ENCODE measurements at regions not wholly inside any gene's neighbourhood (a gene's known extent, or its start where the extent isn't known, plus 50 kb on each side); places are given as distances from the start of the nearest gene placed in this dataset.

DNA sequence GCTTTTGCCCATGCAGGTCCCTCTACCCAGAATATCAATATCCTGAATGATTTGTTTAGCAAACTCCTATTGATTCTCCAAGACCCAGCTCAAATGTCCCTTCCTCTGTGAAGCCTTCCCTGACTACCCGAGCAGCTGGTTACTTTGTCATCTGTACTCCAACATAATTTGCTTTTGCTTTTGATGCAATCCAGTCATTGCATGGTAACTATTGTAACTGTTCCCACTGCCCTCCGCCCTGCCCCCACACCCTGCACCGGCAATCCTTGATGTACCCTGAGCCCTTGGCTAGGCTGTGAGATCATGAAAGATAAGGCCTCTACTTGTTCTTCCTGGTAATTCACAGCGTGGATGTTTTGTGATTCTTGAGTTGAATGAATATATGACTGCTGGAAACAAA, 119.9 kb upstream of the BOD1 start:
- Histone ChIP-seq H2BK120ac (ENCODE audit: low read depth, low read length) (no peak overlapping the region), H3K79me1 (ENCODE audit: low read depth in 1 of 2, low read length in 2 of 2) (no peaks in the 10 kb centered on the region), H3K14ac (replicated peaks; ENCODE audit: low read depth, low read length) (no peak overlapping the region), H3K4me2 (ENCODE audit: low read depth, low read length) (no peak overlapping the region), H3K56ac (ENCODE audit: extremely low read depth, insufficient read depth, low read length) (no peak overlapping the region), H4K91ac (ENCODE audit: insufficient read depth, low read depth, low read length) (no peak overlapping the region), H3K36me3 (ENCODE audit: control insufficient read depth, insufficient read depth, low read length) (no peaks in the 10 kb centered on the region), H2AK5ac (ENCODE audit: low read depth, low read length) (no peak overlapping the region), H3K9me3 (ENCODE audit: control insufficient read depth, insufficient read depth, low read length) (no peaks in the 10 kb centered on the region), H2BK5ac (ENCODE audit: low read depth, low read length, poor library complexity, severe bottlenecking) (no peak overlapping the region), H3K4me1 (ENCODE audit: control insufficient read depth, insufficient read depth, low read length) (no peaks in the 10 kb centered on the region), H2BK20ac (ENCODE audit: low read depth, low read length) (no peak overlapping the region), H4K8ac (ENCODE audit: low read depth in 2 of 2, low read length in 2 of 2) (no peak overlapping the region), H2AK9ac (replicated peaks; ENCODE audit: low read depth, low read length, poor library complexity) (no peak overlapping the region), H3K4me3 (ENCODE audit: insufficient read depth, low read depth, low read length) (no peak overlapping the region), H3K23ac (ENCODE audit: low read depth, low read length) (no peak overlapping the region), H2BK15ac (ENCODE audit: low read depth, low read length) (no peak overlapping the region), H3K27me3 (ENCODE audit: control insufficient read depth, insufficient read depth, low read length) (peaks cover 9% of the 10 kb centered on the region), H3K9me1 (ENCODE audit: insufficient read depth, low read length) (no peaks in the 10 kb centered on the region), H3K27ac (ENCODE audit: insufficient read depth, low read length) (no peak overlapping the region), H4K5ac (ENCODE audit: low read depth, low read length) (no peak overlapping the region), H3K18ac (ENCODE audit: low read depth, low read length) (no peak overlapping the region), H2AFZ (replicated peaks; ENCODE audit: low read length, poor library complexity) (no peak overlapping the region), H4K20me1 (ENCODE audit: insufficient read depth, low read length) (no peaks in the 10 kb centered on the region), H3K9ac (ENCODE audit: low read depth, low read length) (no peak overlapping the region), H3K4ac (ENCODE audit: low read depth, low read length) (no peak overlapping the region)
- ATAC-seq (ENCODE audit: low read depth) (no peak), DNase-seq (no peak)
- BruUV-seq (replicated peaks) = no TSS peak
- in situ Hi-C loops (cut with MboI; ENCODE audit: low sequenced_read_pairs) = no loop called here
- TF ChIP-seq MAZ (IDR thresholded peaks at IDR 0.05; ENCODE audit: borderline replicate concordance, low read depth, low read length) (no peak), SMC3 (IDR thresholded peaks at IDR 0.05; ENCODE audit: low read depth, low read length) (no peak), NFE2L2 (IDR thresholded peaks at IDR 0.05; ENCODE audit: low read depth, low read length) (no peak)
- dilution Hi-C loops (cut with HindIII; ENCODE audit: low sequenced_read_pairs, unreplicated experiment) = no loop called here
- CTCF ChIA-PET = no interaction called here
- POLR2A ChIA-PET (ENCODE audit: unreplicated experiment) = no interaction called here
- WGBS, 2 experiments (ENCODE audit: extremely low coverage in 2 of 2, insufficient read length in 1 of 2) = no CpG with 5 or more reads among the region's 4 CpGs
- intact Hi-C loops (cut with micrococcal nuclease) = no loop called here
